ENCODE measurements at regions not wholly inside any gene's neighbourhood (a gene's known extent, or its start where the extent isn't known, plus 50 kb on each side); places are given as distances from the start of the nearest gene placed in this dataset.

GRCh38 chr11:46183819-46184218, 62.6 kb upstream of the PHF21A start:
- Histone ChIP-seq H3F3A (ENCODE audit: insufficient read depth, low read length) (no peaks in the 10 kb centered on the region), H3K4me2 (ENCODE audit: low read depth, low read length) (no peak overlapping the region), H3K4me1 (ENCODE audit: low read length) (no peaks in the 10 kb centered on the region), H3K9me3 (replicated peaks; ENCODE audit: insufficient read depth, low read length) (no peaks in the 10 kb centered on the region), H3K36me3 (replicated peaks; ENCODE audit: insufficient read depth, low read length) (no peaks in the 10 kb centered on the region), H3K27me3 (replicated peaks; ENCODE audit: insufficient read depth, low read length) (no peaks in the 10 kb centered on the region), H3K9ac (ENCODE audit: low read length) (no peak overlapping the region), H3K27ac (ENCODE audit: low read length) (no peak overlapping the region), H3K79me2 (ENCODE audit: low read length) (no peaks in the 10 kb centered on the region), H3K4me3 (ENCODE audit: low read length) (no peak overlapping the region), H3K9me2 (replicated peaks; ENCODE audit: insufficient read depth, low read length) (no peaks in the 10 kb centered on the region), H4K20me1 (ENCODE audit: insufficient read depth, low read length) (no peaks in the 10 kb centered on the region), H2AFZ (ENCODE audit: low read length) (no peak overlapping the region)
- DNase-seq: no peak
- TF ChIP-seq EZH2phosphoT487 (IDR thresholded peaks at IDR 0.05; ENCODE audit: low read length): no peak
- TF ChIP-seq, protein P1, sequence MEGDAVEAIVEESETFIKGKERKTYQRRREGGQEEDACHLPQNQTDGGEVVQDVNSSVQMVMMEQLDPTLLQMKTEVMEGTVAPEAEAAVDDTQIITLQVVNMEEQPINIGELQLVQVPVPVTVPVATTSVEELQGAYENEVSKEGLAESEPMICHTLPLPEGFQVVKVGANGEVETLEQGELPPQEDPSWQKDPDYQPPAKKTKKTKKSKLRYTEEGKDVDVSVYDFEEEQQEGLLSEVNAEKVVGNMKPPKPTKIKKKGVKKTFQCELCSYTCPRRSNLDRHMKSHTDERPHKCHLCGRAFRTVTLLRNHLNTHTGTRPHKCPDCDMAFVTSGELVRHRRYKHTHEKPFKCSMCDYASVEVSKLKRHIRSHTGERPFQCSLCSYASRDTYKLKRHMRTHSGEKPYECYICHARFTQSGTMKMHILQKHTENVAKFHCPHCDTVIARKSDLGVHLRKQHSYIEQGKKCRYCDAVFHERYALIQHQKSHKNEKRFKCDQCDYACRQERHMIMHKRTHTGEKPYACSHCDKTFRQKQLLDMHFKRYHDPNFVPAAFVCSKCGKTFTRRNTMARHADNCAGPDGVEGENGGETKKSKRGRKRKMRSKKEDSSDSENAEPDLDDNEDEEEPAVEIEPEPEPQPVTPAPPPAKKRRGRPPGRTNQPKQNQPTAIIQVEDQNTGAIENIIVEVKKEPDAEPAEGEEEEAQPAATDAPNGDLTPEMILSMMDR (IDR thresholded peaks at IDR 0.05; ENCODE audit: low read length): no peak
- no peak for TF ChIP-seq EZH2 (optimal IDR thresholded peaks at IDR 0.05; ENCODE audit: low read depth, low read length)

GRCh38 chr11:46181843-46182424, 60.7 kb upstream of the PHF21A start:
- H3K4me1 ChIP-seq (ENCODE audit: low read length): no peaks in the 10 kb centered on the region
- no peaks in the 10 kb centered on the region for H3K79me2 ChIP-seq (ENCODE audit: low read length)
- no peaks in the 10 kb centered on the region for H3K9me3 ChIP-seq (replicated peaks; ENCODE audit: insufficient read depth, low read length)
- no peak overlapping the region for H3K27ac ChIP-seq (ENCODE audit: low read length)
- no peak for DNase-seq
- TF ChIP-seq EZH2 (optimal IDR thresholded peaks at IDR 0.05; ENCODE audit: low read depth, low read length) (no peak), EZH2phosphoT487 (IDR thresholded peaks at IDR 0.05; ENCODE audit: low read length) (no peak)
- TF ChIP-seq, protein P1 (IDR thresholded peaks at IDR 0.05; ENCODE audit: low read length): no peak
- no peaks in the 10 kb centered on the region for H4K20me1 ChIP-seq (ENCODE audit: insufficient read depth, low read length)
- no peaks in the 10 kb centered on the region for H3K9me2 ChIP-seq (replicated peaks; ENCODE audit: insufficient read depth, low read length)
- H3K4me2 ChIP-seq (ENCODE audit: low read depth, low read length): no peak overlapping the region
- H3F3A ChIP-seq (ENCODE audit: insufficient read depth, low read length): no peaks in the 10 kb centered on the region
- H3K4me3 ChIP-seq (ENCODE audit: low read length): no peak overlapping the region
- H3K27me3 ChIP-seq (replicated peaks; ENCODE audit: insufficient read depth, low read length): no peaks in the 10 kb centered on the region
- H3K36me3 ChIP-seq (replicated peaks; ENCODE audit: insufficient read depth, low read length): no peaks in the 10 kb centered on the region
- H3K9ac ChIP-seq (ENCODE audit: low read length): no peak overlapping the region
- no peak overlapping the region for H2AFZ ChIP-seq (ENCODE audit: low read length)

DNA sequence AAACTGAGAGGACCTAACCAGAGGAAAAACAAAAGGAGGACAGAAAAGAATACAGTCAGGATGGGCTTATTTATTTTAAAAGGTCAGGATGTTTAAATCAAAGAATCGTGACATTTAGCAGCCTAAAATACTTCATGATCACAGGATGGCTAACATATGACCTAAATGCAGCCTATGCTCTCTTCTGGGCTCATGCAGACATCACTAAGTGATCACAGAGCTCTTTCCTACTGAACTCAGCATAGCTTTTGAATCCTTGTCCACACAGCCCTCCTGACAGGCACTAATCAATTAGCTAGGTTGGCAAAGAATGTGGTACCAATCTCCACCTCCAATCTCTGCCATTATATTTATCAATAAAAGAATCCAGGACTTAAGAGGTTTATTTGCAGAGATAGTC, 60.1 kb upstream of the PHF21A start:
- Histone ChIP-seq H3K4me2 (ENCODE audit: low read depth, low read length) (no peak overlapping the region), H3K9ac (ENCODE audit: low read length) (no peak overlapping the region), H3K79me2 (ENCODE audit: low read length) (no peaks in the 10 kb centered on the region), H3F3A (ENCODE audit: insufficient read depth, low read length) (no peaks in the 10 kb centered on the region), H3K4me3 (ENCODE audit: low read length) (no peak overlapping the region), H3K27ac (ENCODE audit: low read length) (no peak overlapping the region), H3K4me1 (ENCODE audit: low read length) (no peaks in the 10 kb centered on the region), H4K20me1 (ENCODE audit: insufficient read depth, low read length) (no peaks in the 10 kb centered on the region), H3K27me3 (replicated peaks; ENCODE audit: insufficient read depth, low read length) (no peaks in the 10 kb centered on the region), H2AFZ (ENCODE audit: low read length) (no peak overlapping the region), H3K9me2 (replicated peaks; ENCODE audit: insufficient read depth, low read length) (no peaks in the 10 kb centered on the region), H3K9me3 (replicated peaks; ENCODE audit: insufficient read depth, low read length) (no peaks in the 10 kb centered on the region), H3K36me3 (replicated peaks; ENCODE audit: insufficient read depth, low read length) (no peaks in the 10 kb centered on the region)
- DNase-seq: no peak
- TF ChIP-seq, protein P1 (IDR thresholded peaks at IDR 0.05; ENCODE audit: low read length): no peak
- TF ChIP-seq EZH2 (optimal IDR thresholded peaks at IDR 0.05; ENCODE audit: low read depth, low read length) (no peak), EZH2phosphoT487 (IDR thresholded peaks at IDR 0.05; ENCODE audit: low read length) (no peak)
